ENCODE measurements at regions not wholly inside any gene's neighbourhood (a gene's known extent, or its start where the extent isn't known, plus 50 kb on each side); places are given as distances from the start of the nearest gene placed in this dataset.

- TF ChIP-seq, protein P1, sequence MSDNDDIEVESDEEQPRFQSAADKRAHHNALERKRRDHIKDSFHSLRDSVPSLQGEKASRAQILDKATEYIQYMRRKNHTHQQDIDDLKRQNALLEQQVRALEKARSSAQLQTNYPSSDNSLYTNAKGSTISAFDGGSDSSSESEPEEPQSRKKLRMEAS (IDR thresholded peaks at IDR 0.05): no peak
- TF ChIP-seq, protein P2, sequence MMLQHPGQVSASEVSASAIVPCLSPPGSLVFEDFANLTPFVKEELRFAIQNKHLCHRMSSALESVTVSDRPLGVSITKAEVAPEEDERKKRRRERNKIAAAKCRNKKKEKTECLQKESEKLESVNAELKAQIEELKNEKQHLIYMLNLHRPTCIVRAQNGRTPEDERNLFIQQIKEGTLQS (IDR thresholded peaks at IDR 0.05): no peak
Observed at GRCh38 chr9:108277216-108277615, 578.6 kb downstream of the ACTL7B start (continued).

DNA sequence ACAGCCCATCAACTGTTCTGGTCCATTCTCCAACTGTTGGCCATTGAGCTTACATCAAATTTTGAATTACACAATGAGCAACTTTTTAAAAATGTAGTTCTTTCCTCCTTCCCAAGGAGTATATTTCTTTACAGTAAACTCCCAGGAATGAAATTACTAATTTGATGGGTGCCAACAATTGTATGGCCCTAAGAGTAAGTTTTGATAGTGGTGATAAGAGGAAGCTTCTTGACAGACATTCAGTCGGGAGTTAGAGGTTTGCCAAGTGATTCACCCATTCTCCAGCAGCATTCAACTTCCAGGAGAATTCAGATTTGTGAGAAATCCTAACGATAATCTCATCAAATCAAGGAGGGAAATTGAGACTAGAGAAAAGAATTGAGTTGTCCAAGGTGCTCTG lies 579.9 kb downstream of the ACTL7B start:
- Histone ChIP-seq H3K4me3 (ENCODE audit: low read depth in 1 of 3, low read length in 3 of 3) (no peak overlapping the region), H3K9ac (ENCODE audit: low read depth in 1 of 2, low read length in 2 of 2) (no peak overlapping the region), H3K36me3 (ENCODE audit: control insufficient read depth in 4 of 4, insufficient read depth in 3 of 4, low read depth in 1 of 4, low read length in 3 of 4) (no peaks in the 10 kb centered on the region), H3K27ac (ENCODE audit: low read depth in 1 of 2, low read length in 2 of 2) (no peak overlapping the region), H3K9me3 (ENCODE audit: control insufficient read depth in 4 of 4, low read length in 3 of 4) (no peaks in the 10 kb centered on the region), H3K27me3 (ENCODE audit: control insufficient read depth in 4 of 4, insufficient read depth in 4 of 4, low read length in 3 of 4) (no peaks in the 10 kb centered on the region), H3K4me1 (ENCODE audit: control insufficient read depth in 4 of 4, insufficient read depth in 4 of 4, low read length in 3 of 4) (peaks cover 0 to 9% (median 4%) of the 10 kb centered on the region in 4 donors)
- no peak for DNase-seq (ENCODE audit: low spot score)
- TF ChIP-seq RAD21 (IDR thresholded peaks at IDR 0.05): no peak
- no peak for TF ChIP-seq HNF4G (IDR thresholded peaks at IDR 0.05)
- TF ChIP-seq EGR1 (IDR thresholded peaks at IDR 0.05; ENCODE audit: low read depth in 2 of 2): no peak
- TF ChIP-seq YY1 (IDR thresholded peaks at IDR 0.05): no peak
- no peak for TF ChIP-seq CTCF (IDR thresholded peaks at IDR 0.05; ENCODE audit: low read depth, low read length, missing input control)
- no peak for TF ChIP-seq GABPA (IDR thresholded peaks at IDR 0.05 in 1 of 2, conservative IDR thresholded peaks at IDR 0.05 in 1 of 2)
- TF ChIP-seq, protein P2 (IDR thresholded peaks at IDR 0.05): no peak
- TF ChIP-seq, protein P1 (IDR thresholded peaks at IDR 0.05): no peak
- TF ChIP-seq FOXA1 (IDR thresholded peaks at IDR 0.05): no peak
- no peak for TF ChIP-seq NR2F2 (IDR thresholded peaks at IDR 0.05)
- TF ChIP-seq RXRA (IDR thresholded peaks at IDR 0.05): no peak
- no peak for TF ChIP-seq JUND (IDR thresholded peaks at IDR 0.05)
- TF ChIP-seq FOXA2 (IDR thresholded peaks at IDR 0.05): no peak
- no peak for TF ChIP-seq SP1 (IDR thresholded peaks at IDR 0.05)
- TF ChIP-seq ZBTB33 (IDR thresholded peaks at IDR 0.05): no peak
- no peak for TF ChIP-seq HNF4A (conservative IDR thresholded peaks at IDR 0.05)
- no peak for TF ChIP-seq TAF1 (conservative IDR thresholded peaks at IDR 0.05)
- 79% methylated on average over 2 of the region's 2 CpGs for WGBS

GRCh38 chr9:108274971-108275370 lies 580.8 kb downstream of the ACTL7B start:
- H3K9me3 ChIP-seq (ENCODE audit: control insufficient read depth in 4 of 4, low read length in 3 of 4): no peaks in the 10 kb centered on the region
- H3K27ac ChIP-seq (ENCODE audit: low read depth in 1 of 2, low read length in 2 of 2): no peak overlapping the region
- TF ChIP-seq YY1 (IDR thresholded peaks at IDR 0.05) (no peak), RXRA (IDR thresholded peaks at IDR 0.05) (no peak), EGR1 (IDR thresholded peaks at IDR 0.05; ENCODE audit: low read depth in 2 of 2) (no peak), GABPA (IDR thresholded peaks at IDR 0.05 in 1 of 2, conservative IDR thresholded peaks at IDR 0.05 in 1 of 2) (no peak)
- TF ChIP-seq, protein P1 (IDR thresholded peaks at IDR 0.05): no peak
- TF ChIP-seq, protein P3, sequence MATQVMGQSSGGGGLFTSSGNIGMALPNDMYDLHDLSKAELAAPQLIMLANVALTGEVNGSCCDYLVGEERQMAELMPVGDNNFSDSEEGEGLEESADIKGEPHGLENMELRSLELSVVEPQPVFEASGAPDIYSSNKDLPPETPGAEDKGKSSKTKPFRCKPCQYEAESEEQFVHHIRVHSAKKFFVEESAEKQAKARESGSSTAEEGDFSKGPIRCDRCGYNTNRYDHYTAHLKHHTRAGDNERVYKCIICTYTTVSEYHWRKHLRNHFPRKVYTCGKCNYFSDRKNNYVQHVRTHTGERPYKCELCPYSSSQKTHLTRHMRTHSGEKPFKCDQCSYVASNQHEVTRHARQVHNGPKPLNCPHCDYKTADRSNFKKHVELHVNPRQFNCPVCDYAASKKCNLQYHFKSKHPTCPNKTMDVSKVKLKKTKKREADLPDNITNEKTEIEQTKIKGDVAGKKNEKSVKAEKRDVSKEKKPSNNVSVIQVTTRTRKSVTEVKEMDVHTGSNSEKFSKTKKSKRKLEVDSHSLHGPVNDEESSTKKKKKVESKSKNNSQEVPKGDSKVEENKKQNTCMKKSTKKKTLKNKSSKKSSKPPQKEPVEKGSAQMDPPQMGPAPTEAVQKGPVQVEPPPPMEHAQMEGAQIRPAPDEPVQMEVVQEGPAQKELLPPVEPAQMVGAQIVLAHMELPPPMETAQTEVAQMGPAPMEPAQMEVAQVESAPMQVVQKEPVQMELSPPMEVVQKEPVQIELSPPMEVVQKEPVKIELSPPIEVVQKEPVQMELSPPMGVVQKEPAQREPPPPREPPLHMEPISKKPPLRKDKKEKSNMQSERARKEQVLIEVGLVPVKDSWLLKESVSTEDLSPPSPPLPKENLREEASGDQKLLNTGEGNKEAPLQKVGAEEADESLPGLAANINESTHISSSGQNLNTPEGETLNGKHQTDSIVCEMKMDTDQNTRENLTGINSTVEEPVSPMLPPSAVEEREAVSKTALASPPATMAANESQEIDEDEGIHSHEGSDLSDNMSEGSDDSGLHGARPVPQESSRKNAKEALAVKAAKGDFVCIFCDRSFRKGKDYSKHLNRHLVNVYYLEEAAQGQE (IDR thresholded peaks at IDR 0.05): no peak
- no peaks in the 10 kb centered on the region for H3K27me3 ChIP-seq (ENCODE audit: control insufficient read depth in 4 of 4, insufficient read depth in 4 of 4, low read length in 3 of 4)
- peaks cover 0 to 9% (median 4%) of the 10 kb centered on the region in 4 donors for H3K4me1 ChIP-seq (ENCODE audit: control insufficient read depth in 4 of 4, insufficient read depth in 4 of 4, low read length in 3 of 4)
- H3K4me3 ChIP-seq (ENCODE audit: low read depth in 1 of 3, low read length in 3 of 3): no peak overlapping the region
- H3K36me3 ChIP-seq (ENCODE audit: control insufficient read depth in 4 of 4, insufficient read depth in 3 of 4, low read depth in 1 of 4, low read length in 3 of 4): no peaks in the 10 kb centered on the region
- no peak overlapping the region for H3K9ac ChIP-seq (ENCODE audit: low read depth in 1 of 2, low read length in 2 of 2)
- DNase-seq (ENCODE audit: low spot score): no peak
- WGBS: 85% methylated on average over 5 of the region's 5 CpGs
